A673 (cell line): ENCODE measurements at regions not wholly inside any gene's neighbourhood (a gene's known extent, or its start where the extent isn't known, plus 50 kb on each side); places are given as distances from the start of the nearest gene placed in this dataset.

Experiments used
- EZH2 ChIP-seq: fragments of 200-600 bp; sonication (generic); IDR thresholded peaks from 2 replicates; pipeline ENCODE4 v1.6.1; 2017; ENCODE audit warnings: borderline replicate concordance, low read depth, mild to moderate bottlenecking, mixed read lengths, antibody characterized with exemption, low read length; ENCODE audit not compliant: poor library complexity, severe bottlenecking
- TF ChIP-seq, protein P1 (sequence below): fragments of 300-800, 200-600 bp; sonication (generic); conservative IDR thresholded peaks from 2 replicates; pipeline ENCODE4 v1.5.1; 2017; ENCODE audit warnings: low read depth, mild to moderate bottlenecking, antibody characterized with exemption, low read length, moderate library complexity, mixed read lengths

DNA sequence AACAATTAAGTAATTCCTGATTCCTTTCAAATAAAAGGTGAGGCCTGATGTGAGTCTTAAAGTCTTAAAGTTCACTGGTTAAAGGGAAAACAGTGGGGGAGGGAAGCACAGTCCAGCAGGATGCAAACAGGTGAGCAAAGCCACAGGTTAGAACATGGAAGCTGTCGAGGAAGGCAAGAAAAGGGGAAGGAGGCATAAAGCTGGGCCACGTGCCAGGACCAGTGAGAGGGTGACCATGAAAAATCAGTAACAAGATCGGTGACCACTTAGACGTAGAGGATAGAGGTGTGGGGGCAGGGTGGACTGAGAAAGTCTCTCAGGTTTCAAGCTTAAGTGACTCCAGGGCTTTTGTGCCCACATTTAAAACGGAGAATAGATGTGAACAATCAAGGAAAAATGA is 231.3 kb downstream of the SETD4 start:
- TF ChIP-seq, protein P1, sequence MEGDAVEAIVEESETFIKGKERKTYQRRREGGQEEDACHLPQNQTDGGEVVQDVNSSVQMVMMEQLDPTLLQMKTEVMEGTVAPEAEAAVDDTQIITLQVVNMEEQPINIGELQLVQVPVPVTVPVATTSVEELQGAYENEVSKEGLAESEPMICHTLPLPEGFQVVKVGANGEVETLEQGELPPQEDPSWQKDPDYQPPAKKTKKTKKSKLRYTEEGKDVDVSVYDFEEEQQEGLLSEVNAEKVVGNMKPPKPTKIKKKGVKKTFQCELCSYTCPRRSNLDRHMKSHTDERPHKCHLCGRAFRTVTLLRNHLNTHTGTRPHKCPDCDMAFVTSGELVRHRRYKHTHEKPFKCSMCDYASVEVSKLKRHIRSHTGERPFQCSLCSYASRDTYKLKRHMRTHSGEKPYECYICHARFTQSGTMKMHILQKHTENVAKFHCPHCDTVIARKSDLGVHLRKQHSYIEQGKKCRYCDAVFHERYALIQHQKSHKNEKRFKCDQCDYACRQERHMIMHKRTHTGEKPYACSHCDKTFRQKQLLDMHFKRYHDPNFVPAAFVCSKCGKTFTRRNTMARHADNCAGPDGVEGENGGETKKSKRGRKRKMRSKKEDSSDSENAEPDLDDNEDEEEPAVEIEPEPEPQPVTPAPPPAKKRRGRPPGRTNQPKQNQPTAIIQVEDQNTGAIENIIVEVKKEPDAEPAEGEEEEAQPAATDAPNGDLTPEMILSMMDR: no peak
- TF ChIP-seq EZH2: no peak
